RWPE2 (cell line): ENCODE measurements at regions not wholly inside any gene's neighbourhood (a gene's known extent, or its start where the extent isn't known, plus 50 kb on each side); places are given as distances from the start of the nearest gene placed in this dataset.
"Not testable (repeated sequence)": the region's sequence is repeated elsewhere in the genome, so short reads cannot be mapped to it uniquely, and the experiment has no call there.

Experiments used
- ATAC-seq: fragments of 200-7000 bp; cut with Tn5 transposase; 3 replicates; pipeline ENCODE4 v1.9.1; 2021; ENCODE audit warnings: low read depth
- DNase-seq: peaks from one replicate; pipeline ENCODE4 v3.0.0-alpha.2; 2020; ENCODE audit warnings: low spot score
- H3K27ac ChIP-seq: fragments of 450-650 bp; 2 replicates; pipeline ENCODE4 v1.5.1; 2017; ENCODE audit warnings: mild to moderate bottlenecking; ENCODE audit not compliant: poor library complexity, severe bottlenecking
- H3K27me3 ChIP-seq: fragments of 250-450 bp; sonication (Bioruptor Pico); 2 replicates; pipeline ENCODE4 v1.5.1; 2021; ENCODE audit warnings: mild to moderate bottlenecking, moderate library complexity; ENCODE audit not compliant: insufficient read depth, poor library complexity, severe bottlenecking
- H3K36me3 ChIP-seq: fragments of 250-450 bp; sonication (Bioruptor Pico); 2 replicates; pipeline ENCODE4 v1.5.1; 2020; ENCODE audit warnings: low read depth, mild to moderate bottlenecking, moderate library complexity
- H3K4me1 ChIP-seq: fragments of 250-450 bp; sonication (Bioruptor Pico); 2 replicates; pipeline ENCODE4 v1.5.1; 2021; ENCODE audit warnings: mild to moderate bottlenecking, moderate library complexity; ENCODE audit not compliant: insufficient read depth, poor library complexity, severe bottlenecking
- H3K4me3 ChIP-seq: fragments of 250-450 bp; sonication (Bioruptor Pico); 2 replicates; pipeline ENCODE4 v1.5.1; 2021; ENCODE audit warnings: mild to moderate bottlenecking, moderate library complexity; ENCODE audit not compliant: severe bottlenecking
- H3K9me3 ChIP-seq: fragments of 250-450 bp; sonication (Bioruptor Pico); 2 replicates; pipeline ENCODE4 v1.5.1; 2021; ENCODE audit warnings: mild to moderate bottlenecking, moderate library complexity; ENCODE audit not compliant: severe bottlenecking
- TF ChIP-seq, protein P1 (sequence below): fragments of 450-650 bp; IDR thresholded peaks from one replicate; pipeline ENCODE4 v1.5.1; 2017; ENCODE audit warnings: mild to moderate bottlenecking, moderate library complexity; ENCODE audit not compliant: poor library complexity, severe bottlenecking

DNA sequence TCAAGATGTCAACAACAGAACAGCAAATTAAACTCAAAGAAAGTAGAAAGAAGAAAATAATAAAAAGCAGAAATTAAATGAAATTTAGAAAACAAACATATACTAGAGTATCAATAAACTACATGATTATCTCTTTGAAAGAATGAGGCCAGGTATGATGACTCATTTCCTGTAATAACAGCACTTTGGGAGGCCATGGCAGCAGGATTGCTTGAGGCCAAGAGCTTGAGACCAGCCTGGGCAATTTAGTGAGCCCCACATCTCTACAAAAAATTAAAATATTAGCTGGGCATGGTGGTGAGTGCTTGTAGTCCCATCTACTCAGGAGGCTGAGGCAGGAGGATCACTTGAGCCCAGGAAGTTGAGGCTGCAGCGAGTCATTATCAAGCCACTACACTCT lies 232.5 kb downstream of the RAB11FIP4 start:
- Histone ChIP-seq H3K9me3 (no peaks in the 10 kb centered on the region), H3K4me3 (no peak overlapping the region), H3K27me3 (no peaks in the 10 kb centered on the region), H3K36me3 (no peaks in the 10 kb centered on the region), H3K4me1 (no peaks in the 10 kb centered on the region), H3K27ac (no peak overlapping the region)
- ATAC-seq (no peak), DNase-seq (no peak)
- TF ChIP-seq, protein P1, sequence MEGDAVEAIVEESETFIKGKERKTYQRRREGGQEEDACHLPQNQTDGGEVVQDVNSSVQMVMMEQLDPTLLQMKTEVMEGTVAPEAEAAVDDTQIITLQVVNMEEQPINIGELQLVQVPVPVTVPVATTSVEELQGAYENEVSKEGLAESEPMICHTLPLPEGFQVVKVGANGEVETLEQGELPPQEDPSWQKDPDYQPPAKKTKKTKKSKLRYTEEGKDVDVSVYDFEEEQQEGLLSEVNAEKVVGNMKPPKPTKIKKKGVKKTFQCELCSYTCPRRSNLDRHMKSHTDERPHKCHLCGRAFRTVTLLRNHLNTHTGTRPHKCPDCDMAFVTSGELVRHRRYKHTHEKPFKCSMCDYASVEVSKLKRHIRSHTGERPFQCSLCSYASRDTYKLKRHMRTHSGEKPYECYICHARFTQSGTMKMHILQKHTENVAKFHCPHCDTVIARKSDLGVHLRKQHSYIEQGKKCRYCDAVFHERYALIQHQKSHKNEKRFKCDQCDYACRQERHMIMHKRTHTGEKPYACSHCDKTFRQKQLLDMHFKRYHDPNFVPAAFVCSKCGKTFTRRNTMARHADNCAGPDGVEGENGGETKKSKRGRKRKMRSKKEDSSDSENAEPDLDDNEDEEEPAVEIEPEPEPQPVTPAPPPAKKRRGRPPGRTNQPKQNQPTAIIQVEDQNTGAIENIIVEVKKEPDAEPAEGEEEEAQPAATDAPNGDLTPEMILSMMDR = no peak

DNA sequence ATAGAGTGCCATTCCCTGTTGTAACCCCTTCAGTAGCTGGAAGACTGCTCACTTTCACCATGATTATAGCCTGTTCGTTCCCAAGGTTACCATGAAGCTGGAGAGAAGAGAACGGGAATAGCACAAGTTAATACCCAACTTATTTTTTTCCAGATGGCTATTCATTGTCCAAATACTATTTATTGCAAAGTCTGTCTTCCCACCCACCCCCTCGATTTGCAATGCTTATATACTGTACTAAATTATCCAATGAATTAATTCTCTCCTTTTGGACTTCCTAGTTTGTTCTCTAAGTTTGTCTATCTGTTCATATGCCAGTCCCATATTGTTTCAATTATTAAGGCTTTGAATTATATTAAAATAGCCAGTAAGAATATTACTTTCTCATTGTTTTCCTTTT lies 231.0 kb downstream of the RAB11FIP4 start:
- DNase-seq = no peak
- no peaks in the 10 kb centered on the region for H3K9me3 ChIP-seq
- H3K27ac ChIP-seq = no peak overlapping the region
- H3K36me3 ChIP-seq = no peaks in the 10 kb centered on the region
- no peak overlapping the region for H3K4me3 ChIP-seq
- no peak for ATAC-seq
- H3K27me3 ChIP-seq = no peaks in the 10 kb centered on the region
- TF ChIP-seq, protein P1 = no peak
- no peaks in the 10 kb centered on the region for H3K4me1 ChIP-seq

DNA sequence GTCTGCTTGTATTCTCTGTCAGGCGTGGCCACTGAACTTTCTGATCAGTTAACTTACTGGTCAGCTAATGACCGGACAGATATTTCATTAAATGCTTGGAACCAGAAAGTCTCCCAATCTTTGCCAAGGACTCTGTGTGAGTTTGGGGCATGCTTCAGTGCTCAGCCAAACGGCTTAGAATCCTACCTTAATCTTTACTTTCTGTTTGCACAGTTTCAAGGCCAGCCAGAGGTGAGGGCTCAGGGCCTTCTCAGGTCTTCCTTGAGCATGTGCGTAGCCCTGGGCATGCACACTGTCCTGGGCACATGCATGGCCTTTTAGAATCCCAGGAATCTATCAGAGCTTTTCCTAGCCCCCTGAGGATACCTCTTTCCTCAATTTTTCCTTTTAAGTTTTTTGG lies 230.1 kb downstream of the RAB11FIP4 start:
- Histone ChIP-seq H3K4me3 (no peak overlapping the region), H3K9me3 (no peaks in the 10 kb centered on the region), H3K27me3 (no peaks in the 10 kb centered on the region), H3K27ac (no peak overlapping the region), H3K36me3 (no peaks in the 10 kb centered on the region), H3K4me1 (no peaks in the 10 kb centered on the region)
- DNase-seq (no peak), ATAC-seq (no peak)
- TF ChIP-seq, protein P1 = no peak

DNA sequence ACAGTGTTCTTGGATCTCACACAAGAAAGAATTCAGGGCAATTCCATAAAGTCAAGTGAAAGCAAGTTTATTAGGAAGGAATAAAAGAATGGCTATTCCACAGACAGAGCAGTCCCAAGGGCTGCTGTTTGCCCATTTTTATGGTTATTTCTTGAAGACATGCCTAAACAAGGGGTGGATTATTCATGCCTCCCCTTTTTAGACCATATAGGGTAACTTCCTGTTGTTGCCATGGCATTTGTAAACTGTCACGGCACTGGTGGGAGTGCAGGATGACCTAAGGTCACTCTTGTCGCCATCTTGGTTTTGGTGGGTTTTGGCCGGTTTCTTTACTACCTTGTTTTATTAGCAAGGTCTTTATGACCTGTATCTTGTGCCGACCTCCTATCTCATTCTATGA lies 219.6 kb downstream of the RAB11FIP4 start:
- not testable (repeated sequence) for DNase-seq, H3K4me3 ChIP-seq, H3K9me3 ChIP-seq, H3K27ac ChIP-seq, H3K27me3 ChIP-seq, ATAC-seq, H3K36me3 ChIP-seq, H3K4me1 ChIP-seq

DNA sequence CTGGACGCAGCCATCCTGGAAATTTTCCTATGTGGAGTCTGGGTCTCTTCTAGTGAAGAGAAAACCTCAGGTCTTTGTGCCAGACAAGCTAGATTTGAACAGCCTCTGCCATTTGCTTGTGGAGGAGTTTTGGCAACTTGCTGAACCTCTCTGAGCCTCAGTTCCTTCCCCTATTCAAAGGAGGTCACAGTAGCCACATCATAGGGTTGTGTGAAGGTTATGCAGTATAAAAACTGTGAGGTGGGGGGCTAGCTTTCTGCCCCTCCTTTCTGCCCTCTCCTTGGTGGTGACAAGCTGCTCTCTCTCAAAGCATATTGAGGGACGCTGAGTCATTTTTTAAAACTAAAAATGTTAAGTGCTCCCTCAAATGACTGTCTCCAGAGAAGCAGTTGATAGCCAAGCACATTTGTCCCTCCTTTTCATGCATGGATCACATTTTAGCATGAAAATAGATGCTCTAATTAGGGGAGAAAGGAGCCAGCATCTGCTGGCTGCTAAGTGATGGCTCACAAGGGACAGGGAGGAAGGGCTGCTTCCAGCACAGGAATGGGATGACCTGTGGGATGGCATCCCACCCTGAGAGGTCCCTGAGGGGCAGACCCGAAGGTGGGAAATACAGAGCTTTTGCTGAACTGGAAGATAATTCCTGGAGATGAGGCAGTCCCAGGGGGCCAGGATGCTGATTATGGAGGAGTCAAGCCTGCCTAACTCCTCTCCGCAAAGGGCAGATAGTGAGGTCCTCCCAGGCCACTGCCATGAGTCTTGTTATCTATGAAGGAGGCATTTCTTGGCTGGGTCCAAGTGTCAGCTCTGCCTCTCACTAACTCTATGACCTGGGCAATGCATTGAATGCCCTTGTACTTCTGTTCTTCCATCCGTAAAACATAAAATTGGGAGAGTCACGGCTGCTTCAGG lies 218.8 kb downstream of the RAB11FIP4 start:
- TF ChIP-seq, protein P1 = no peak
- Histone ChIP-seq H3K27ac (no peak overlapping the region), H3K27me3 (no peaks in the 10 kb centered on the region), H3K36me3 (no peaks in the 10 kb centered on the region), H3K9me3 (no peaks in the 10 kb centered on the region), H3K4me3 (no peak overlapping the region), H3K4me1 (no peaks in the 10 kb centered on the region)
- ATAC-seq (no peak), DNase-seq (no peak)
